CD4-positive, alpha-beta T cell (primary cell): ENCODE measurements at regions not wholly inside any gene's neighbourhood (a gene's known extent, or its start where the extent isn't known, plus 50 kb on each side); places are given as distances from the start of the nearest gene placed in this dataset.

ENCODE experiments used
- ATAC-seq: fragments of 200-7000 bp; cut with Tn5 transposase; one replicate; pipeline ENCODE4 v1.10.0; 2022; ENCODE audit warnings: mild to moderate bottlenecking; ENCODE audit not compliant: poor library complexity
- CTCF ChIA-PET: fragments of 350-600 bp; sonication (Branson Sonifier 250); formaldehyde crosslinking; loops from one replicate; lab custom pipeline; 2021; ENCODE audit warnings: antibody characterized with exemption, inconsistent platforms; lab: Charles Lee
- POLR2A ChIA-PET: fragments of 350-600 bp; sonication (Branson Sonifier 250); formaldehyde crosslinking; loops from one replicate; lab custom pipeline; 2021; ENCODE audit warnings: antibody characterized with exemption, inconsistent platforms; lab: Charles Lee
- DNase-seq, 14 experiments: peaks; one replicate each; pipeline ENCODE4 v3.0.0-alpha.2; 2013 to 2020; ENCODE audit warnings: mixed read lengths in 2 of 14
- H3K27ac ChIP-seq, 2 donors: one replicate each; pipeline versions ENCODE4 v1.5.1 to v1.7.0; 2013; ENCODE audit warnings: low read length in 2 of 2, low read depth in 1 of 2, mild to moderate bottlenecking in 1 of 2
- H3K27me3 ChIP-seq, 2 experiments: 1 replicate in 1 of 2; 2 replicates in 1 of 2; pipeline versions ENCODE4 v1.6.1 to v1.7.0; 2013; ENCODE audit warnings: low read length in 2 of 2, control low read depth in 1 of 2, mild to moderate bottlenecking in 1 of 2, moderate library complexity in 1 of 2; ENCODE audit not compliant: insufficient read depth in 2 of 2, control insufficient read depth in 1 of 2
- H3K36me3 ChIP-seq: one replicate; pipeline ENCODE4 v1.6.1; 2013; ENCODE audit warnings: low read length, control low read depth; ENCODE audit not compliant: insufficient read depth
- H3K4me1 ChIP-seq: one replicate; pipeline ENCODE4 v1.6.1; 2013; ENCODE audit warnings: low read length, control low read depth; ENCODE audit not compliant: insufficient read depth
- H3K4me3 ChIP-seq: one replicate; pipeline ENCODE4 v1.5.1; 2013; ENCODE audit warnings: mild to moderate bottlenecking, low read length, moderate library complexity
- H3K9me3 ChIP-seq, 2 experiments: 1 replicate in 1 of 2; 2 replicates in 1 of 2; pipeline versions ENCODE4 v1.6.1 to v1.7.0; 2013; ENCODE audit warnings: low read length in 2 of 2, mild to moderate bottlenecking in 2 of 2, control low read depth in 1 of 2, moderate library complexity in 1 of 2; ENCODE audit not compliant: control insufficient read depth in 1 of 2, insufficient read depth in 1 of 2
- H3K27ac Mint-ChIP-seq: one replicate; pipeline ENCODE4 v1.8.0; 2020; ENCODE audit warnings: mixed read lengths
- H3K27me3 Mint-ChIP-seq: one replicate; pipeline ENCODE4 v1.8.0; 2021; ENCODE audit warnings: mixed read lengths
- H3K36me3 Mint-ChIP-seq: one replicate; pipeline ENCODE4 v1.8.0; 2021; ENCODE audit warnings: low read depth, mixed read lengths
- H3K4me1 Mint-ChIP-seq: one replicate; pipeline ENCODE4 v1.8.0; 2021; ENCODE audit warnings: low read depth, mixed read lengths
- H3K4me3 Mint-ChIP-seq: one replicate; pipeline ENCODE4 v1.8.0; 2020; ENCODE audit warnings: mild to moderate bottlenecking, mixed read lengths
- H3K9me3 Mint-ChIP-seq: one replicate; pipeline ENCODE4 v1.8.0; 2020; ENCODE audit warnings: mixed read lengths
- intact Hi-C, 2 experiments: fragments of 100-400 bp; cut with DNase I in 1 of 2; cut with micrococcal nuclease in 1 of 2; formaldehyde crosslinking; loops; one replicate each; pipeline versions ENCODE4 v1.15.1 to v1.9.0; 2023 to 2025; cut with DNase I, micrococcal nuclease
- TF ChIP-seq, protein P1 (sequence below): fragments of 200-600 bp; IDR thresholded peaks from one replicate; pipeline ENCODE4 v1.8.0; 2022; ENCODE audit warnings: antibody characterized with exemption, mild to moderate bottlenecking

- Histone ChIP-seq H3K4me1 (no peaks in the 10 kb centered on the region), H3K27me3 (no peaks in the 10 kb centered on the region), H3K27ac (no peak overlapping the region), H3K36me3 (no peaks in the 10 kb centered on the region), H3K4me3 (no peak overlapping the region), H3K9me3 (no peaks in the 10 kb centered on the region)
- Mint-ChIP-seq H3K27me3 (no peaks in the 10 kb centered on the region), H3K27ac (no peak overlapping the region), H3K4me3 (no peak overlapping the region), H3K4me1 (no peaks in the 10 kb centered on the region), H3K9me3 (no peaks in the 10 kb centered on the region), H3K36me3 (no peaks in the 10 kb centered on the region)
- POLR2A ChIA-PET, result no interaction called here
- CTCF ChIA-PET, result no interaction called here
- ATAC-seq (no peak), DNase-seq (peak in 1 of 14 experiments; percentile 5)
- intact Hi-C loops, result no loop called here
- TF ChIP-seq, protein P1, sequence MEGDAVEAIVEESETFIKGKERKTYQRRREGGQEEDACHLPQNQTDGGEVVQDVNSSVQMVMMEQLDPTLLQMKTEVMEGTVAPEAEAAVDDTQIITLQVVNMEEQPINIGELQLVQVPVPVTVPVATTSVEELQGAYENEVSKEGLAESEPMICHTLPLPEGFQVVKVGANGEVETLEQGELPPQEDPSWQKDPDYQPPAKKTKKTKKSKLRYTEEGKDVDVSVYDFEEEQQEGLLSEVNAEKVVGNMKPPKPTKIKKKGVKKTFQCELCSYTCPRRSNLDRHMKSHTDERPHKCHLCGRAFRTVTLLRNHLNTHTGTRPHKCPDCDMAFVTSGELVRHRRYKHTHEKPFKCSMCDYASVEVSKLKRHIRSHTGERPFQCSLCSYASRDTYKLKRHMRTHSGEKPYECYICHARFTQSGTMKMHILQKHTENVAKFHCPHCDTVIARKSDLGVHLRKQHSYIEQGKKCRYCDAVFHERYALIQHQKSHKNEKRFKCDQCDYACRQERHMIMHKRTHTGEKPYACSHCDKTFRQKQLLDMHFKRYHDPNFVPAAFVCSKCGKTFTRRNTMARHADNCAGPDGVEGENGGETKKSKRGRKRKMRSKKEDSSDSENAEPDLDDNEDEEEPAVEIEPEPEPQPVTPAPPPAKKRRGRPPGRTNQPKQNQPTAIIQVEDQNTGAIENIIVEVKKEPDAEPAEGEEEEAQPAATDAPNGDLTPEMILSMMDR, result no peak
Observed at GRCh38 chr5:135246605-135246922, 152.5 kb downstream of the MACROH2A1 start.

DNA sequence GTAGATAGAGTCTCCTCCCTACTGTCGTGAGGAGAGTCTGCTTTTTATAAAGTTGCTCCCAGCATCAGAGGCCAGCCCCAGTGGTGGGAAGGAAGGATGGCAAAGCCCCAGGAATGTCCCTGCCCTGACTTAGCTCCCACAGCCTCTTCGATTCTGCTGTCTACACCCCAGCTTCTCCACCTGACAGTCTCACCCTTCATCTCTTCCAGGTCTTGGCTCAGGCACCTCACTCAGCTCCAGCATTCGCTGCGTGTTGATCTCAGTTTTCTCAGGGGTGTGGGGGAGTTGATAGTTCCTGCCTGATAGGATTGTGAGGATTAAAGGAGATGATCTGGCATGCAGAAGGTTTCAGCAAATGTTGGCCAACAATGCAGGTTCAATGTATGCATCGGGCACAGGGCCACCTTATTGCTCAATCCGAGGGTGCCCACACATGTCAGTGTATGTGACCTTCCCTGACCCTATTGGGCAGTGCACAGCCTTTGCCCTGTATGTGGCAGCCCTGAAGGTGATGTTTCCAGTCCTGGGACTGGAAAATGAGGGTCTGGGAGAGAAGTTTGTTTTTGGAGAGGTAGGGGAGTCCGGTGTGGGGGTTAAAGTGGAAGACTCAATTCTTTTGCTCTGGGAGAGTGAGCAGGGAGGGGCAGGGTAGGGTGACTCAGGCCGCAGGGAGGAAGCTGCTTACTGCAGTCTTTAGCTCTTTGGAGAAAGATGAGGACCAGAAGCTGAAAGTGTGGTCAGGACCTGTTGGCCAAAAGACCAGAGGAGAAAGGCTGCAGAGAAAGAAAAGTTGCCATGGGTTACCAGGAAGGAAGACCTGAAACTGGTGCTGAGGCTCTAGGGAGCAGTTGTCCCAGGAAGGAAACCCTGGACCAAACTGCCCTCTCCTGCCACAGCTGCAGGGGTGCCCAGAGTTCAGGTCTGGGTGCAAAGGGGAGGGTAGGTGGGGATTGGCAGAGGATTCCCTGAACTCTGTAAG, 153.2 kb downstream of the MACROH2A1 start:
- ChIA-PET CTCF (no interaction called here), POLR2A (no interaction called here)
- Mint-ChIP-seq H3K27ac (no peak overlapping the region), H3K9me3 (no peaks in the 10 kb centered on the region), H3K36me3 (no peaks in the 10 kb centered on the region), H3K27me3 (no peaks in the 10 kb centered on the region), H3K4me3 (no peak overlapping the region), H3K4me1 (no peaks in the 10 kb centered on the region)
- H3K4me3 ChIP-seq, result no peak overlapping the region
- H3K27ac ChIP-seq, result no peak overlapping the region
- intact Hi-C loops, result no loop called here
- no peak for ATAC-seq
- no peaks in the 10 kb centered on the region for H3K9me3 ChIP-seq
- H3K4me1 ChIP-seq, result no peaks in the 10 kb centered on the region
- TF ChIP-seq, protein P1, result no peak
- H3K36me3 ChIP-seq, result no peaks in the 10 kb centered on the region
- no peaks in the 10 kb centered on the region for H3K27me3 ChIP-seq
- DNase-seq, result peak in 3 of 14 experiments; percentile 20 to 33 (median 27)

DNA sequence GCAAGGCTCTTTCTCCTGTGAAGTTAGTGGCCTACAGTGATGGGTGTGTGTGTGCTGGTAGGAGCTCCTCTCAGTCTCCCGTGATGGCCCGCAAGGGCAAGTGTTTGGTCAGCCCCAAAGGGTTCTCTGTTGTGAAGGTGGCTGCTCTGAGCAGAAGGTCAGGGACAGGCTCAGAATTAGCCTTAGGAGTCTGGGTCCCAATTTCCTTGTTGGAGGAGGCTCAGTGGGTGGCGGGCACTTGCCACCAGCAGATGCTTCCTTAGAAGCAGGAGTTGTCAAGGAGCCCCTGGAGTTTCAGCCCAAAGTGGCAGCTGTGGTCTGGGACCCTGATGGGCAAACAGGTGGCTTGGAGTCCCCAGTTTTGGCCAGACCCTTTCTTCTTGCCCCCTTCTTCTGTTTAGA, 154.4 kb downstream of the MACROH2A1 start:
- H3K4me3 Mint-ChIP-seq, result no peak overlapping the region
- no peaks in the 10 kb centered on the region for H3K36me3 Mint-ChIP-seq
- CTCF ChIA-PET, result no interaction called here
- ATAC-seq (no peak), DNase-seq (peak in 1 of 14 experiments; percentile 7)
- no peaks in the 10 kb centered on the region for H3K27me3 Mint-ChIP-seq
- Histone ChIP-seq H3K4me3 (no peak overlapping the region), H3K9me3 (no peaks in the 10 kb centered on the region), H3K4me1 (no peaks in the 10 kb centered on the region), H3K36me3 (no peaks in the 10 kb centered on the region), H3K27me3 (no peaks in the 10 kb centered on the region), H3K27ac (no peak overlapping the region)
- intact Hi-C loops, result no loop called here
- no peaks in the 10 kb centered on the region for H3K4me1 Mint-ChIP-seq
- H3K9me3 Mint-ChIP-seq, result no peaks in the 10 kb centered on the region
- POLR2A ChIA-PET, result no interaction called here
- no peak overlapping the region for H3K27ac Mint-ChIP-seq
- TF ChIP-seq, protein P1, result no peak
